NCI-H226 (cell line): ENCODE measurements at regions not wholly inside any gene's neighbourhood (a gene's known extent, or its start where the extent isn't known, plus 50 kb on each side); places are given as distances from the start of the nearest gene placed in this dataset.
"Not testable (repeated sequence)": the region's sequence is repeated elsewhere in the genome, so short reads cannot be mapped to it uniquely, and the experiment has no call there.

Experiments used
- DNase-seq: peaks from one replicate; pipeline ENCODE4 v3.0.0-alpha.2; 2015

- no peak for DNase-seq
These were observed 173.0 kb upstream of the IGF1 start for GRCh38 chr12:102653406-102653805.

GRCh38 chr12:102652645-102653313 is 172.4 kb upstream of the IGF1 start:
- DNase-seq = no peak

DNA sequence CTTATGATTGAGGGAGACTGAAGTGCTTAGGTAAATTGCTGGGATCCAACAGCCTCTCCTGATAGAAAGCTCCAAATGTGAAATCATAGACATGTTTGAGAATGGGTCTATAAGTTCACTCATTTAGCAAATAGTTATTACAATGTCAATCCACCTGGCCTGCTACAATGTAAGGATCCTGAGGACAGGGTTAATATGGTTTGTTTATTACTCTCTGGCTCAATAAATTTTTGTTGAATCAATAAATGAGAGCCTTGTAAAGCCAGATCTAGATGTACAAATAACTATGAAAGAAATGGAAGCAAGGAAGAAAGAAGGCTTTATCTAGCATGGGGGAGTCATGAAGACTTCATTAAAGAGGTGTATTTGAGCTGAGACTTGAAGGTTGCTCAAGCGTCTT is 165.6 kb upstream of the IGF1 start:
- no peak for DNase-seq

GRCh38 chr12:102643879-102644575 is 163.7 kb upstream of the IGF1 start:
- no peak for DNase-seq

DNA sequence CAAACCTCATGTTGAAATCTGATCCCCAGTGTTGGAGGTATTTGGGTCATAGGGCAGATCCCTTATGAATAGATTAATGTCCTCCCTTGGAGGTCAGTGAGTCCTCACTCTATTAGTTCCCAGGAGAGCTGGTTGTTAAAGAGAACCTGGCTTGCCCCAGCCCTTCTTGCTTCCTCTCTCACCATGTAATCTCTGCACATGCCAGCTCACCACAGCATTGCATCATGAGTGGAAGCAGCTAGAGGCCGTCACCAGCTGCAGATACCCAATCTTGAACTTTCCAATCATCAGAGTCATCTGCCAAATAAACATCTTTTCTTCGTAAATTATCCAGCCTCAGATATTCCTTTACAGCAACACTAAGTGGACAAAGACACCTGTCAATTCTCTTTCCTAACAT is 161.8 kb upstream of the IGF1 start:
- DNase-seq = no peak

DNA sequence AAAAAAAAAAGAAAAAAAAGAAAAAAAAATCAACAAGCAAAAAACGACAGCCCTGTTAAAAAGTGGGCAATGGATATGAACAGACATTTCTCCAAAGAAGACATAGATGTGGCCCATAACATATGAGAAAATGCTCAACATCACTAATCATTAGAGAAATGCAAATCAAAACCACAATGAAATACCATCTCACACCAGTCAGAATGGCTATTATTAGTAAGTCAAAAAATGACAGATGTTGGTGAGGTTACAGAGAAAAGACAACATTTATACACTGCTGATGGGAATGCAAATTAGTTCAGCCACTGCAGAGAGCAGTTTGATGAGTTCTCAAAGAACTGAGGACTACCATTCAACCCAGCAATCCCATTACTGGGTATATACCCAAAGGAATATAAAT is 160.3 kb upstream of the IGF1 start:
- DNase-seq = not testable (repeated sequence)

DNA sequence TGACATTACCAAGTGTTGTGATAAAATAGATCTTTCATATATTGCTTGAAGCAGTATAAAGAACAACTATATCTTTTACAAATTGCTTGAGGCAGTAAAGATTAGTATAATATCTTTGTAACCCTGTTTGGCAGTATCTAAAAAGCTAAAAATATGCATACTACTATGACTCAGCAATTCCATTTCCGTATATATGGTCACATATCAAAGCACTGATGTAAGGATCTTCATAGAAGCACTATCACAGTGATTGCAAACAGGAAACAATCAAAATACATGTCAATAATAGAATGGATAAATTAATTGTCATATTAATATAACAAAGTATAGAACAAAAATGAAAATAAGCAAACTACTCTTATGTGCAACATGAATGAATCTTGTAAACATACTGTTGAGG is 158.4 kb upstream of the IGF1 start:
- DNase-seq = peak; percentile 53

DNA sequence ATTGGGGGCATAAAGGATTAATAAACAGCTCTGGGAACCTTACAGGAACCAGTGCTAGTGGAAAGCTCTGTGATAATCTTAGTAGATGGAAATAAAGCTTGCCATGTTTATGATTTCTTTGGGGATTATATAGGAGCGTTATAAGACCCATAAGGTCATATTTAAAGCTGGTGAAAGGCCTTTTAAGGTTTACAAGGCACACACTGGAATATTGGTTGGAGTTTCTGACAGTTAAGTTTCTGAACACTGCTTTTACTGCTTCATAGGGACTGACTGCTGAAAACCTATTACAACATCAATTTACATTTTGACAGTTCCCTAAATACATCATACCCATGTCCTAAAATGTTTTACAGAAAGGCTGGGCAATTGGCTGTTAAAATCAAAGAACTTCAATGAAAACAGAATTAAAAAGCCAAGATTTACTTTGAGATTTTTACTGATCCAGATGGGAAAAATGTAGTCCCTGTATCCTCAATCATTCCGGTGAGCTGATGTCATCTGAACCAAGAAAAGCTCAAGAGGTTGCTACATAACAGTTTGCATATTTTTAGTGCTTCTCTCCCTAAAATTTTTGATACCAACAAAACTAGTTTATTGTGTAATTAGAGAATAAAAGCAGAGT is 153.7 kb upstream of the IGF1 start:
- DNase-seq = peak; percentile 59

GRCh38 chr12:102631274-102631673 is 150.9 kb upstream of the IGF1 start:
- DNase-seq = peak; percentile 89

- peak; percentile 50 for DNase-seq
These were observed 149.0 kb upstream of the IGF1 start for GRCh38 chr12:102629262-102629888.

DNA sequence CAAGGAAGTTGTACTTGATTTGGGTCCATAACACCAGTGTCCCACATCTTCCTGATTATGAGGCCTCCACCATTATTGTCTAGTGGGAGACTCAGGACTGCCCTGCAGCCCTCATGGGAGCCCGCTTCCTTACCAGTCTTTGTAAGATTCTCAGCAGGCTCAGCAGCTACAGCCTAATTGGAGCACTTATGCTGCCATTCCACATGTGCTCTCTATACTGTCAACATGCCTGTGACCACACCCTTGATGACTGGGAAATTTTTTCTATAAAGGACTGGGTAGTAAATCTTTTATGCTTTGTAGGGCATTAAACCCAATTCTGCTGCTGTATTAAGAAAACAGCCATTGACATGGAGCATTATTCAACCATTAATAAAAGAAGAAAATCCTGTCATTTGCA is 145.5 kb upstream of the IGF1 start:
- DNase-seq = no peak

DNA sequence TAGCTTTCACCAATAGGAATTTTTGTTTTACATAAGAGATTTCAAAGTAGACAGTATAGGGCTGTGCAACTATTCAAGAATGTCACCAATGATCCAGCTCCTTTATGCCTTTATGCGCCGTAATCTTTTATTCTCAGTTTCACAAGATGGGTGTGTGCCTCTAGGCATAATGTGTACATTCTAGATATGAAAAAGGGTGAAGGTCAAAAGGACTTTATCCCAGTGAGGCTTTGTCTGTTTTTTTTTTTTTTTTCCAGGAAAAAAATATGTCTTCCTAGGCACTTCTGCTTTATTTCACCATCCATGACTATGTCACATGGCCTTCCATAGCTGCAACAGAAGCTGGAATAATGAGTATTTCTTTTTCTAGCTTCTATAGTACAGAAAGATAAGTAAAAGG is 142.3 kb upstream of the IGF1 start:
- DNase-seq = no peak

GRCh38 chr12:102618197-102618877 is 138.0 kb upstream of the IGF1 start:
- no peak for DNase-seq

- DNase-seq = no peak
These were observed 136.3 kb upstream of the IGF1 start for GRCh38 chr12:102616692-102617091.

DNA sequence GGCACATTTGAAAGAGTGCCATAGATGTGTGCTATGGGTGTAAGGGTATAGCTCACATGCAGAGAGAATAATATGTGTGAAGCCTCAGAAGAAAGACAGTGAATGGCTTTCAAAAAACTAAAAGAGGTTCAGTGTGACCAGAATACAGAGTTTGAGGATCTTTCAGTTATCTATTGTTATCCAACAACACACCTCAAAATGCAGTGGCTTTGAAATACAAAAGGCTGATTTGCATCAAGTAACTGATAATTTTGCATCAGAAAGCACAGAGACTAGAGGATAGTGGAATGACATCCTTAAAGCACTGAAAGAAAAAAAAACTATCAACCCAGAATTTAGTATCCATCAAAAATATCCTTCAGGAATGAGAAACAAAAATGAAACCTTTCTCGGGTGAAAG is 131.6 kb upstream of the IGF1 start:
- DNase-seq = no peak

DNA sequence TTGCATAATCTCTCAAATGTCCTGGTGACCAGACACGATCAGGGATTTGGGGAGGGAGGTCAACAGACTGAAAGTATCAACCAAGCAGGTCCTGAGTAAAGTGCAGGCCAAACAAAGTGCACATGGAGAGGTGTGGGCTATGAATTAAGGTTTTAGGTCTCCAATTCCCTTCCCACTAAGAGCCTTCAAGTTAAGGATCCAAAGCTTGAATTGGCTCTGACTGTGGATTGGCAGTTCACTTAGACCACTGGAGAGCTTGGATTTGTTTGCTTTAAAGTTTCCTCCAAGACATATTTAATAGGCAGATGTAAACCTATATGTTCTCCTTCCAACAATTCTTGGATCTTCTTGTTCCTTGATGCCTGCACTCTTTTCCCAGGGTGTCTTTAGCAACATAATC is 129.6 kb upstream of the IGF1 start:
- no peak for DNase-seq

DNA sequence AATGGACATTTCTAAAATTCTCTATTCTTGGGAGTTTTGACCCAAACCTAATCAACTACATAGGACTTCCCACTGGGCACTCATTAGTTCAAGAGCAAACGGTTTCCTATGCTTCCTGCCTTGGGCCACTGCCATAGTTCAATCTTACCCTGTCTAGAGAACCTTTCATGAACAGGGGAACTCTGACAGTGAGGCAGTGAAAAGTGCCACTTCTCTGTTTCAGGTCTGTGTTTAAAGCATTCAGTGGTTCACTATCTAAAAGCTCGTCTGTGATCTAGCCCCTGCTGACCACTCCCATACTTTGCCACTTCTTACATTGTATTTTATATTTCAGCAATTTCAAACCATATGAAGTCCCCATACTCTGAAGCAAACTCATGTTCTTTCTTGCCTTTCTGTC is 122.7 kb upstream of the IGF1 start:
- DNase-seq = no peak

- DNase-seq = no peak
These were observed 122.2 kb upstream of the IGF1 start for GRCh38 chr12:102602521-102602920.

DNA sequence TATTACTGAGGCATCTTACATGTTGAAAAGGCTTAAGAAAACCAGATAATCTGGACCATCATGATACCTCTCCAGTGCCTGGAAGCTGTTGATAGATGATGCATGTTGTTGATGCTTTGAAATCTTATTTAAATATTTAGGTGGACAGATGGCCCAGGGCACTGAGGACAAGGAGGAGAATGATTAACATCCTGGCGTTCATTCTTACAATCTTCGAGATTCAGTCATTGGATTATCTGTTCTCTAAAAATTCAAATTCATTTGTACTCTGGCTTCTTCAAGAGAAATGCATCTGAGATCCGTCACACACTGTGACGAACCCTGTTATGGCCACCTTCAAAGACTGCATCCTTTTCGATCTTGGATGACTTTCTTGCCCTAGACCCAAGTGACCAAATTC is 121.3 kb upstream of the IGF1 start:
- DNase-seq = no peak

- DNase-seq = no peak
These were observed 116.3 kb upstream of the IGF1 start for GRCh38 chr12:102596687-102597086.

DNA sequence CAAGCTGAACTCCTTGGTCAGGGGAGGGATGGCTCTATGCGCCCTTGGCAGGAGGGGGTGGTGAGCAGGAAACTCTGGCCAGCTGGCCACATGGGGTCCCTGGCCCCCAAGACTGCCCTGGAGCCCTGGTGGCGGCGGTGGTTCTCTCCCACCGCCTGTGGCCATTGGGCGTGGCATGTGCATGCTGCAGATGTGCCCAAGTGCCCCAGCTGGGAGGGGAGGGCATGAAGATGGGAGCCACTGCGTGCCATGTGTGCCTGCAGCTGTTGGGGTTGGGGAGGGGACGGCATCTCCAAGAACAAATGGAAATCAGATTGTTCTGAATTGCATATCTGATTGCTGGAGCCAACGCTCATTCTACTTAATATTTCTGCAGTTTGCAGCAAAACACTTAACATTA is 115.7 kb upstream of the IGF1 start:
- no peak for DNase-seq

GRCh38 chr12:102595315-102595714 is 115.0 kb upstream of the IGF1 start:
- DNase-seq = no peak

DNA sequence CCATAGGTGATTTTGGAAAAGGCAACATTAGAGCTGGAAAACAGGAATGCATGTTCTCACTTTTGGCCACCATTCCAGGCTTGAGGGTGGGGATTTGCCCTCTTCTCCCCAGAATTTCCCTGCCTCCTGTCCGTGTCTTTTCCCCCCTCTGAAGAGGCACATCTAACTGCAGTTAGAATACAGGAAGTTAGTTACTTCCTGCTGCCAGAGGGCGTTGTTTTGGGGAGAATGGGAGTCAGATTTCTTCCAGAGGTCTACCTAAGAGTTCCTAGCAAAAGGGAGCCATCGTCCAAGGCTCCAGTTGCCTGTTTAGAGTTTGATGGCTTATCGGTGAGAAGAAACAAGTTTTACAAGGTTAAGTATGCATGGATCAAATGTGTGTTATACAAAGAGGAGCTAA is 112.8 kb upstream of the IGF1 start:
- no peak for DNase-seq
